ENCODE measurements at regions not wholly inside any gene's neighbourhood (a gene's known extent, or its start where the extent isn't known, plus 50 kb on each side); places are given as distances from the start of the nearest gene placed in this dataset.

GRCh38 chr3:39000008-39000450 is 51.7 kb downstream of the SCN11A start:
- H3K4me3 ChIP-seq (ENCODE audit: low read depth, low read length): no peak overlapping the region
- peak; percentile 69 for DNase-seq (ENCODE audit: low read depth)
- no peak for TF ChIP-seq MAX (IDR thresholded peaks at IDR 0.05; ENCODE audit: low read depth, low read length)
- TF ChIP-seq CTCF (IDR thresholded peaks at IDR 0.05; ENCODE audit: low read depth, low read length): peak; percentile 78

GRCh38 chr3:38998086-38998485 is 53.7 kb downstream of the SCN11A start:
- no peak for DNase-seq (ENCODE audit: low read depth)
- no peak for TF ChIP-seq MYC (IDR thresholded peaks at IDR 0.05; ENCODE audit: low read depth, low read length)
- TF ChIP-seq CTCF (IDR thresholded peaks at IDR 0.05; ENCODE audit: low read depth, low read length): no peak
- TF ChIP-seq POLR2A (IDR thresholded peaks at IDR 0.05; ENCODE audit: extremely low read depth, insufficient read length): no peak
- TF ChIP-seq MAX (IDR thresholded peaks at IDR 0.05; ENCODE audit: low read depth, low read length): no peak
- no peak overlapping the region for H3K4me3 ChIP-seq (ENCODE audit: low read depth, low read length)

- H3K4me3 ChIP-seq (ENCODE audit: low read depth, low read length): no peak overlapping the region
- DNase-seq (ENCODE audit: low read depth): no peak
- TF ChIP-seq MAX (IDR thresholded peaks at IDR 0.05; ENCODE audit: low read depth, low read length) (no peak), CTCF (IDR thresholded peaks at IDR 0.05; ENCODE audit: low read depth, low read length) (no peak), MYC (IDR thresholded peaks at IDR 0.05; ENCODE audit: low read depth, low read length) (no peak), POLR2A (IDR thresholded peaks at IDR 0.05; ENCODE audit: extremely low read depth, insufficient read length) (no peak)
Measured at GRCh38 chr3:38996193-38996592, 55.6 kb downstream of the SCN11A start.

- H3K4me3 ChIP-seq (ENCODE audit: low read depth, low read length): no peak overlapping the region
- TF ChIP-seq CTCF (IDR thresholded peaks at IDR 0.05; ENCODE audit: low read depth, low read length): no peak
- TF ChIP-seq POLR2A (IDR thresholded peaks at IDR 0.05; ENCODE audit: extremely low read depth, insufficient read length): no peak
- TF ChIP-seq MYC (IDR thresholded peaks at IDR 0.05; ENCODE audit: low read depth, low read length): no peak
- TF ChIP-seq MAX (IDR thresholded peaks at IDR 0.05; ENCODE audit: low read depth, low read length): no peak
- no peak for DNase-seq (ENCODE audit: low read depth)
Measured at GRCh38 chr3:38994251-38994650, 57.5 kb downstream of the SCN11A start.

GRCh38 chr3:38992117-38992760 is 59.5 kb downstream of the SCN11A start:
- DNase-seq (ENCODE audit: low read depth): no peak
- TF ChIP-seq MYC (IDR thresholded peaks at IDR 0.05; ENCODE audit: low read depth, low read length): no peak
- no peak for TF ChIP-seq CTCF (IDR thresholded peaks at IDR 0.05; ENCODE audit: low read depth, low read length)
- TF ChIP-seq POLR2A (IDR thresholded peaks at IDR 0.05; ENCODE audit: extremely low read depth, insufficient read length): no peak
- TF ChIP-seq MAX (IDR thresholded peaks at IDR 0.05; ENCODE audit: low read depth, low read length): no peak

More at GRCh38 chr3:38992117-38992760, 59.5 kb downstream of the SCN11A start:
- no peak overlapping the region for H3K4me3 ChIP-seq (ENCODE audit: low read depth, low read length)
